ENCODE measurements at regions not wholly inside any gene's neighbourhood (a gene's known extent, or its start where the extent isn't known, plus 50 kb on each side); places are given as distances from the start of the nearest gene placed in this dataset.
A peak's percentile ranks its signal among the peaks of the same experiment; 100 is the strongest.

GRCh38 chr6:164581563-164581962 lies 727.8 kb downstream of the C6orf118 start:
- H3K4me1 ChIP-seq, result no peaks in the 10 kb centered on the region
- H3K27me3 ChIP-seq, result no peaks in the 10 kb centered on the region
- H3K36me3 ChIP-seq, result no peaks in the 10 kb centered on the region
- H3K4me3 ChIP-seq, result no peak overlapping the region
- no peak for TF ChIP-seq EP300 (IDR thresholded peaks at IDR 0.05)
- TF ChIP-seq, protein P1, sequence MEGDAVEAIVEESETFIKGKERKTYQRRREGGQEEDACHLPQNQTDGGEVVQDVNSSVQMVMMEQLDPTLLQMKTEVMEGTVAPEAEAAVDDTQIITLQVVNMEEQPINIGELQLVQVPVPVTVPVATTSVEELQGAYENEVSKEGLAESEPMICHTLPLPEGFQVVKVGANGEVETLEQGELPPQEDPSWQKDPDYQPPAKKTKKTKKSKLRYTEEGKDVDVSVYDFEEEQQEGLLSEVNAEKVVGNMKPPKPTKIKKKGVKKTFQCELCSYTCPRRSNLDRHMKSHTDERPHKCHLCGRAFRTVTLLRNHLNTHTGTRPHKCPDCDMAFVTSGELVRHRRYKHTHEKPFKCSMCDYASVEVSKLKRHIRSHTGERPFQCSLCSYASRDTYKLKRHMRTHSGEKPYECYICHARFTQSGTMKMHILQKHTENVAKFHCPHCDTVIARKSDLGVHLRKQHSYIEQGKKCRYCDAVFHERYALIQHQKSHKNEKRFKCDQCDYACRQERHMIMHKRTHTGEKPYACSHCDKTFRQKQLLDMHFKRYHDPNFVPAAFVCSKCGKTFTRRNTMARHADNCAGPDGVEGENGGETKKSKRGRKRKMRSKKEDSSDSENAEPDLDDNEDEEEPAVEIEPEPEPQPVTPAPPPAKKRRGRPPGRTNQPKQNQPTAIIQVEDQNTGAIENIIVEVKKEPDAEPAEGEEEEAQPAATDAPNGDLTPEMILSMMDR (IDR thresholded peaks at IDR 0.05), result no peak
- 61 to 65% methylated on average over 4 of the region's 4 CpGs for WGBS, 2 donors
- peaks cover 0 to 22% (median 0%) of the 10 kb centered on the region in 4 donors for H3K9me3 ChIP-seq
- no peak overlapping the region for H3K27ac ChIP-seq
- DNase-seq (ENCODE audit: low spot score in 2 of 2), result no peak

DNA sequence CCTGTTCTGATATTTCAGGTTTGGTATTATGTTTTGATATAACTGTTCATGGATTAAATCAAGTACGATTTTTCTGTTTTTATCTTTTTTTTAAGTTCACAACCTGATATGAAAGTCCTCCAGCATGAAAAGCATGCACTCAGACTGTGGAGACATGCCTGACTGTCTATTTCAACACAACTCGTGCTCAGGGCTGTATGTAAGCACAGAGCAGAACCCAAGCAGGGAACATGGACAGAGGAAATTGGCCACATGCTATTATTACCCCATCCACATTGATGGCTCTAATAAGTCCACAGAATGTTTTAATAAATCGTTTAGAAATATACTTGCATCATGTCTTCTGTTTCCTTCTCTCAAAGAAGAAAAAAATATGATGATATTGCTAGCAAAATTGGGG lies 730.4 kb downstream of the C6orf118 start:
- Histone ChIP-seq H3K27ac (no peak overlapping the region), H3K27me3 (no peaks in the 10 kb centered on the region), H3K4me3 (no peak overlapping the region), H3K4me1 (no peaks in the 10 kb centered on the region), H3K36me3 (no peaks in the 10 kb centered on the region), H3K9me3 (peaks cover 0 to 22% (median 0%) of the 10 kb centered on the region in 4 donors)
- TF ChIP-seq, protein P1 (IDR thresholded peaks at IDR 0.05), result no peak
- TF ChIP-seq EP300 (IDR thresholded peaks at IDR 0.05) (no peak), POLR2A (IDR thresholded peaks at IDR 0.05) (no peak)
- peak in 1 of 2 donors; percentile 9 for DNase-seq (ENCODE audit: low spot score in 2 of 2)
- 55 to 61% methylated on average over 3 of the region's 3 CpGs for WGBS, 2 donors

- no peaks in the 10 kb centered on the region for H3K36me3 ChIP-seq
- no peak overlapping the region for H3K4me3 ChIP-seq
- no peaks in the 10 kb centered on the region for H3K27me3 ChIP-seq
- H3K27ac ChIP-seq, result no peak overlapping the region
- no peak for TF ChIP-seq EP300 (IDR thresholded peaks at IDR 0.05)
- TF ChIP-seq, protein P1 (IDR thresholded peaks at IDR 0.05), result no peak
- no peak for TF ChIP-seq POLR2A (IDR thresholded peaks at IDR 0.05)
- H3K4me1 ChIP-seq, result no peaks in the 10 kb centered on the region
- H3K9me3 ChIP-seq, result peaks cover 0 to 22% (median 0%) of the 10 kb centered on the region in 4 donors
- 41 to 56% methylated on average over 3 of the region's 3 CpGs for WGBS, 2 donors
- no peak for DNase-seq (ENCODE audit: low spot score in 2 of 2)
Measured at GRCh38 chr6:164578616-164579015, 730.8 kb downstream of the C6orf118 start.

DNA sequence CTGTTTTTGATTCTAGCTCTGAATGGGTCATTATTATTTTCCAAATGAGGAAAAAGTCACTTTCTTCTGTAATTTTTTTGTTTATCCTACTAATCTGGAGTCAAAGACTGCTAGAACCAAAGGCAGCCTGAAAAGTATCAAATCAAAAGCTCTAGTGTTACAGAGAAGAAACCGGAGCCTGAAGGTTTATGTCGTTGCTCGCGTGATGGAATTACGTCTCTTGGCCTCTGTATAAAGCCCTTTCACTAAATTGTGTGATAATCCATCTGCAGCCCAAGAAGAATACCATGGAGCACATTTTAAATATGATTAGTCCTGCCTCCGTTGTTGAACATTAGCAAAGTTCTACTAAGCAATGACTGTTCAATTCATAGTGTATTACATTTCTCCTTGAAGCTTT lies 738.6 kb downstream of the C6orf118 start:
- no peak overlapping the region for H3K27ac ChIP-seq
- H3K4me3 ChIP-seq, result no peak overlapping the region
- H3K4me1 ChIP-seq, result no peaks in the 10 kb centered on the region
- TF ChIP-seq EP300 (IDR thresholded peaks at IDR 0.05) (no peak), POLR2A (IDR thresholded peaks at IDR 0.05) (no peak)
- TF ChIP-seq, protein P1 (IDR thresholded peaks at IDR 0.05), result no peak
- 40 to 45% methylated on average over 6 of the region's 6 CpGs for WGBS, 2 donors
- no peaks in the 10 kb centered on the region for H3K9me3 ChIP-seq
- no peaks in the 10 kb centered on the region for H3K36me3 ChIP-seq
- no peaks in the 10 kb centered on the region for H3K27me3 ChIP-seq
- DNase-seq (ENCODE audit: low spot score in 2 of 2), result no peak

DNA sequence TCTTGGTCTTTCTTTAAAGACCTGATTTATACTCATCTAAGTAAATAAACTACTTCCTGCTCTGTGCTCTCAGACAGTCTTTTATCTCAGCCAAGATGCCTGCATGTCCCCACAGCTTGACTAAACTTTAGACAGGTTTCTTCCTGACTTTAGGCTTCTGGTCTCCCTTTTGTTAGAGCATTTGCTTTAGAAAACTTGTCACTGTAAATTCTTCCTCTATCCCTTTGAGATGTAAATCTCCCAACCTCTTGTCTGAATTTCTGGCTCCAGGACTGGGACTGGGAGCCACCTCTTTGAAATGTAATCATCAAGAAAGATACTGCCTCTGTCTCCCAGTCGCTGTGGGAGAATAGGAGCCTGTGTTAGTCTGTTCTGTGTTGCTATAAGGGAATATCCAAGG lies 739.9 kb downstream of the C6orf118 start:
- TF ChIP-seq POLR2A (IDR thresholded peaks at IDR 0.05) (no peak), EP300 (IDR thresholded peaks at IDR 0.05) (no peak)
- TF ChIP-seq, protein P1 (IDR thresholded peaks at IDR 0.05), result no peak
- WGBS, 2 donors, result 57 to 82% methylated on average over 1 of the region's 1 CpG
- no peak overlapping the region for H3K4me3 ChIP-seq
- no peaks in the 10 kb centered on the region for H3K36me3 ChIP-seq
- H3K9me3 ChIP-seq, result no peaks in the 10 kb centered on the region
- no peak for DNase-seq (ENCODE audit: low spot score in 2 of 2)
- H3K27ac ChIP-seq, result no peak overlapping the region
- H3K4me1 ChIP-seq, result no peaks in the 10 kb centered on the region
- no peaks in the 10 kb centered on the region for H3K27me3 ChIP-seq

All from tibial nerve (tissue), 4 donors.